IMR-90 (cell line): ENCODE measurements at regions not wholly inside any gene's neighbourhood (a gene's known extent, or its start where the extent isn't known, plus 50 kb on each side); places are given as distances from the start of the nearest gene placed in this dataset.

Source experiments
- CTCF ChIP-seq: conservative IDR thresholded peaks from 2 replicates; pipeline ENCODE4 v1.5.1; 2012; ENCODE audit warnings: mild to moderate bottlenecking, low read depth, low read length, improper control_type of control experiment
- MXI1 ChIP-seq: IDR thresholded peaks from 2 replicates; pipeline ENCODE4 v1.6.1; 2012; ENCODE audit warnings: low read depth, mild to moderate bottlenecking, low read length, moderate library complexity, borderline replicate concordance
- NFE2L2 ChIP-seq: fragments of 150-350 bp; IDR thresholded peaks from 2 replicates; pipeline ENCODE4 v1.6.1; 2016; ENCODE audit warnings: low read depth, mild to moderate bottlenecking, low read length
- RAD21 ChIP-seq: IDR thresholded peaks from 2 replicates; pipeline ENCODE4 v1.6.1; 2012; ENCODE audit warnings: low read length, improper control_type of control experiment
- SMC3 ChIP-seq: fragments of 150-350 bp; IDR thresholded peaks from 2 replicates; pipeline ENCODE4 v1.6.1; 2016; ENCODE audit warnings: low read depth, mild to moderate bottlenecking, antibody characterized with exemption, low read length, moderate library complexity
- USF2 ChIP-seq: fragments of 150-350 bp; IDR thresholded peaks from 2 replicates; pipeline ENCODE4 v1.6.1; 2017; ENCODE audit warnings: mild to moderate bottlenecking, antibody characterized with exemption, low read length, low read depth

GRCh38 chr3:124091716-124092115, 99.8 kb upstream of the ROPN1 start:
- no peak for TF ChIP-seq CTCF
- no peak for TF ChIP-seq USF2
- no peak for TF ChIP-seq SMC3
- no peak for TF ChIP-seq MXI1
- no peak for TF ChIP-seq NFE2L2
- TF ChIP-seq RAD21, result no peak
